DND-41 (cell line): ENCODE measurements at regions not wholly inside any gene's neighbourhood (a gene's known extent, or its start where the extent isn't known, plus 50 kb on each side); places are given as distances from the start of the nearest gene placed in this dataset.

Experiments used
- EZH2 ChIP-seq: IDR thresholded peaks from 3 replicates; pipeline ENCODE4 v1.6.1; 2012; ENCODE audit warnings: borderline replicate concordance, low read depth, mild to moderate bottlenecking, moderate library complexity, low read length, inconsistent platforms; ENCODE audit not compliant: severe bottlenecking
- TF ChIP-seq, protein P1 (sequence below): IDR thresholded peaks from 2 replicates; pipeline ENCODE4 v1.5.1; 2012; ENCODE audit warnings: borderline replicate concordance, low read length, moderate library complexity, mild to moderate bottlenecking; ENCODE audit not compliant: poor library complexity, severe bottlenecking; ENCODE audit errors: extremely low read depth

DNA sequence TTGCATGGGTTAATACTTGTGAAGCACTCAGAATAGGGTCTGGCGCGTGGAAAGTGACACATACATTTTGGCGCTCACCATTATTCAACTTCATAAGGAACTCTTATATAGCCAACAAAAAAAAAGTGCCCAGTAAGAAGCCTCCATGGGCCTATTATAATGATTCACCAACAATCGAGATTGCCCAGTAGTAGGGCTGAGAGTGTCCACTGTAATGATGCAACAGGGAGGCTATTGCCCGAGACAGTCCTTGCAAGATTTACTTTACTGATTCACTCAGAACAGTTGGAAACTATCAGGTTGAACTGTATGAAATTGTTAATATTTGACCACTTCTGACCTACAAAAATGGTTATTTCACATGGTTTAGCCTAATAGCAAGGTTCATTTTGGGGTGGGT lies 86.0 kb downstream of the PJA1 start:
- TF ChIP-seq, protein P1, sequence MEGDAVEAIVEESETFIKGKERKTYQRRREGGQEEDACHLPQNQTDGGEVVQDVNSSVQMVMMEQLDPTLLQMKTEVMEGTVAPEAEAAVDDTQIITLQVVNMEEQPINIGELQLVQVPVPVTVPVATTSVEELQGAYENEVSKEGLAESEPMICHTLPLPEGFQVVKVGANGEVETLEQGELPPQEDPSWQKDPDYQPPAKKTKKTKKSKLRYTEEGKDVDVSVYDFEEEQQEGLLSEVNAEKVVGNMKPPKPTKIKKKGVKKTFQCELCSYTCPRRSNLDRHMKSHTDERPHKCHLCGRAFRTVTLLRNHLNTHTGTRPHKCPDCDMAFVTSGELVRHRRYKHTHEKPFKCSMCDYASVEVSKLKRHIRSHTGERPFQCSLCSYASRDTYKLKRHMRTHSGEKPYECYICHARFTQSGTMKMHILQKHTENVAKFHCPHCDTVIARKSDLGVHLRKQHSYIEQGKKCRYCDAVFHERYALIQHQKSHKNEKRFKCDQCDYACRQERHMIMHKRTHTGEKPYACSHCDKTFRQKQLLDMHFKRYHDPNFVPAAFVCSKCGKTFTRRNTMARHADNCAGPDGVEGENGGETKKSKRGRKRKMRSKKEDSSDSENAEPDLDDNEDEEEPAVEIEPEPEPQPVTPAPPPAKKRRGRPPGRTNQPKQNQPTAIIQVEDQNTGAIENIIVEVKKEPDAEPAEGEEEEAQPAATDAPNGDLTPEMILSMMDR = no peak
- TF ChIP-seq EZH2 = no peak
